Ectodermal cell (in vitro differentiated cells): ENCODE measurements at regions not wholly inside any gene's neighbourhood (a gene's known extent, or its start where the extent isn't known, plus 50 kb on each side); places are given as distances from the start of the nearest gene placed in this dataset.

Experiments used
- H3K27ac ChIP-seq: 2 replicates; pipeline ENCODE4 v1.7.0; 2013; ENCODE audit warnings: mild to moderate bottlenecking, low read depth, low read length; ENCODE audit not compliant: insufficient read depth, poor library complexity, severe bottlenecking
- H3K27me3 ChIP-seq: 2 replicates; pipeline ENCODE4 v1.7.0; 2013; ENCODE audit warnings: mild to moderate bottlenecking, low read length; ENCODE audit not compliant: insufficient read depth, control insufficient read depth, poor library complexity, severe bottlenecking
- H3K36me3 ChIP-seq: one replicate; pipeline ENCODE4 v1.7.0; 2013; ENCODE audit warnings: low read length; ENCODE audit not compliant: control insufficient read depth, insufficient read depth
- H3K4me1 ChIP-seq: one replicate; pipeline ENCODE4 v1.7.0; 2013; ENCODE audit warnings: low read length; ENCODE audit not compliant: control insufficient read depth, insufficient read depth
- H3K4me3 ChIP-seq: 2 replicates; pipeline ENCODE4 v1.7.0; 2013; ENCODE audit warnings: low read depth, low read length, control low read depth; ENCODE audit not compliant: insufficient read depth
- H3K9me3 ChIP-seq: 2 replicates; pipeline ENCODE4 v1.7.0; 2013; ENCODE audit warnings: mild to moderate bottlenecking, low read length, moderate library complexity; ENCODE audit not compliant: control insufficient read depth
- WGBS, 2 experiments: methylation state at CpG; one replicate each; pipeline ENCODE4 v1.1.7; 2013; ENCODE audit warnings: missing lambda C conversion rate in 2 of 2; 5-methylcytosine and 5-hydroxymethylcytosine counted together

DNA sequence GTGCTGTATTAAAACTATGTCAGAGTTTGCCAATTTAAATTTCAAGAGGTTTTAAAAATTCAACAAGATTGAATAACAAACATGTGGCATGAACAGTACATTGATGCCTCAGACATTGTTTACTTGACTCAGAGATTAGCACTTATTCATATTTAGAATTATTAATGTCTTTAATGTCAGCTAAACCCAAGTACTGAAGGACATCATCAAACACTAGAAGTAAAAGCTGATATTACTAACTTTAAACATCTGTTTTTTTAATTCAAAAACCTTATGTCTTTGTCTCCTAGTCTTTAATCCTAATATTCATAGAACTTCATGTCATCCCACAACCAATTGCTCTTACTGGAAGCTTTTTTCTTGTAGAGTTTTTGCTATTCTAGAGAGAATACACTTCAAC is 406.2 kb upstream of the PCDH7 start:
- H3K9me3 ChIP-seq = no peaks in the 10 kb centered on the region
- H3K4me1 ChIP-seq = no peaks in the 10 kb centered on the region
- H3K4me3 ChIP-seq = no peak overlapping the region
- no peaks in the 10 kb centered on the region for H3K36me3 ChIP-seq
- no peak overlapping the region for H3K27ac ChIP-seq
- no peaks in the 10 kb centered on the region for H3K27me3 ChIP-seq

- Histone ChIP-seq H3K4me3 (no peak overlapping the region), H3K27ac (no peak overlapping the region), H3K27me3 (no peaks in the 10 kb centered on the region), H3K4me1 (no peaks in the 10 kb centered on the region), H3K9me3 (no peaks in the 10 kb centered on the region), H3K36me3 (no peaks in the 10 kb centered on the region)
- 95 to 97% methylated on average over 6 of the region's 6 CpGs for WGBS, 2 experiments
These were observed 389.1 kb upstream of the PCDH7 start for GRCh38 chr4:30330894-30331652.

- no peaks in the 10 kb centered on the region for H3K9me3 ChIP-seq
- H3K27me3 ChIP-seq = no peaks in the 10 kb centered on the region
- H3K36me3 ChIP-seq = no peaks in the 10 kb centered on the region
- H3K4me1 ChIP-seq = no peaks in the 10 kb centered on the region
- no peak overlapping the region for H3K27ac ChIP-seq
- no peak overlapping the region for H3K4me3 ChIP-seq
- WGBS, 2 experiments = 86 to 93% methylated on average over 1 of the region's 1 CpG
These were observed 378.4 kb upstream of the PCDH7 start for GRCh38 chr4:30341731-30342130.

DNA sequence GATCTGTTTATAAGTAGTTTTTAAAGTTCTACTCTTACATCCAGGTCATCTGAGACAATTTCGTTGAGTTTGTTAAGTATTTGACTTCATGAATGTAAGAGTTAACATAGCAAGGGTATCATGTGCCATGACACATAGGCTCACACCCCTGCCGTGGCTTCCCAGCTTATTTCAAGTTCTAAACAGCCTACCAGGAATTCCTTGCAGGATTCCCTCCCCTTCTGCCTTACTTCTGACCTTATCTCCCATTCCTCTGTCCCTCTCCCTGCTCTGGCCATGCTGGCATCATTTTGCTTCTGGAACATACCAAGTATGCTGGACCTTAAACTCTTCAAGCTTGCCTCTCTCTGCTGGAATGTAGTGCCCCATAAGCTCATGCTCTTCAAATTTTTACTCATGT is 369.9 kb upstream of the PCDH7 start:
- no peaks in the 10 kb centered on the region for H3K27me3 ChIP-seq
- H3K9me3 ChIP-seq = no peaks in the 10 kb centered on the region
- no peak overlapping the region for H3K27ac ChIP-seq
- H3K36me3 ChIP-seq = no peaks in the 10 kb centered on the region
- no peaks in the 10 kb centered on the region for H3K4me1 ChIP-seq
- WGBS, 2 experiments = 70 to 93% methylated on average over 2 of the region's 2 CpGs
- no peak overlapping the region for H3K4me3 ChIP-seq

GRCh38 chr4:30354605-30355004 is 365.6 kb upstream of the PCDH7 start:
- Histone ChIP-seq H3K4me1 (no peaks in the 10 kb centered on the region), H3K4me3 (no peak overlapping the region), H3K27ac (no peak overlapping the region), H3K27me3 (no peaks in the 10 kb centered on the region), H3K9me3 (no peaks in the 10 kb centered on the region), H3K36me3 (no peaks in the 10 kb centered on the region)
- 100% methylated on average over 1 of the region's 1 CpG; no CpG with 5 or more reads in 1 of the 2 experiments for WGBS, 2 experiments

GRCh38 chr4:30362436-30362835 is 357.7 kb upstream of the PCDH7 start:
- Histone ChIP-seq H3K4me3 (no peak overlapping the region), H3K4me1 (no peaks in the 10 kb centered on the region), H3K9me3 (no peaks in the 10 kb centered on the region), H3K27ac (no peak overlapping the region), H3K36me3 (no peaks in the 10 kb centered on the region), H3K27me3 (no peaks in the 10 kb centered on the region)
- 95 to 100% methylated on average over 1 to 2 of the region's 2 CpGs for WGBS, 2 experiments

GRCh38 chr4:30370105-30370504 is 350.1 kb upstream of the PCDH7 start:
- Histone ChIP-seq H3K9me3 (no peaks in the 10 kb centered on the region), H3K27ac (no peak overlapping the region), H3K27me3 (no peaks in the 10 kb centered on the region), H3K4me1 (no peaks in the 10 kb centered on the region), H3K4me3 (no peak overlapping the region), H3K36me3 (no peaks in the 10 kb centered on the region)
- WGBS, 2 experiments = 89 to 90% methylated on average over 14 of the region's 14 CpGs

DNA sequence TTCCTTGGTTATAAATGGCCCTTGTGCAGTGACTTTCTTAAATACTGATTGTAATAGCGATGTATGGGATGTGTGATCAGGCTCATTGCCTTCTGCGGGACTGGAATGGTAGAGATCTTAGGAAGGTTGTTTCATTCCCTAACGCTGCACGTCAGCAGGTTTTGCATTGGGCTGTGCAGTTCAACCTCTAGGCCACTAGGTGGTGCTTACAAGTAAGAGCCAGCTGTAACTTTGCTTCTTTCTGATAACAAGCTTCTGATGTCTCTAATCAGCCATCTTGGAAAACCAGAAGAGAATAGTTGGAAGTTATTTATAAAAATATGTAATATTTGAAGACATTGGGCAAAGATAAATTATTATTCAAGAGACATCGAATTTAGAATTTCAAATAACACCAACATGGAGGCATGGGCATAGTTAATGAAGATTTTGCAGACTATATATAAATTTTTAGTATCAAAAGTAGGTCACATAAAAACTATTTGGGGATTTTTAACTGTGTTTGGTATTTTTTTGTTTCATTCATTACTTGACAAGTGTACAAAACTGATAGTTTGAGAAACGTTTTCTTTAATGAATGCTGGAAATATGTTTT is 339.7 kb upstream of the PCDH7 start:
- Histone ChIP-seq H3K4me3 (no peak overlapping the region), H3K27ac (no peak overlapping the region), H3K4me1 (no peaks in the 10 kb centered on the region), H3K9me3 (no peaks in the 10 kb centered on the region), H3K27me3 (no peaks in the 10 kb centered on the region), H3K36me3 (no peaks in the 10 kb centered on the region)
- 46 to 57% methylated on average over 4 to 5 of the region's 6 CpGs for WGBS, 2 experiments

DNA sequence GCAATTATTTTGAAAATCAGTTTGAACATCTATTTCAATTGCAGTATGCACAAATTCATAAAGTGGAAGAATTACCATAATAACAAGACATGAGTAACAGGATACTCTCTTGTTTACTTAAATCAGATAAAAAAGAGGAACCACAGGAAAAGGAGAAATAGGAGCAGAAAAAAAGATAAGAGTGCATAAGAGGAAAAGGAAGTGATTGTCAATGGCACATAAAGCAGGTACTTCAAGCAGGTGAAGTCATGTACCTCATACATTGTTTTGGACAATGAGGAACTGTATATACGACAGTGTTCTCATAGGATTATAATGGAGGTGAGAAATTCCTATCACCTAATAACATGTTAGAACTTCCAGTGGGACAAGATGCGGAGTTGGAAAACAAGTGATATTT is 334.5 kb upstream of the PCDH7 start:
- WGBS, 2 experiments = 91% methylated on average over 1 of the region's 2 CpGs; no CpG with 5 or more reads in 1 of the 2 experiments
- H3K9me3 ChIP-seq = no peaks in the 10 kb centered on the region
- H3K27me3 ChIP-seq = no peaks in the 10 kb centered on the region
- H3K4me1 ChIP-seq = no peaks in the 10 kb centered on the region
- no peak overlapping the region for H3K27ac ChIP-seq
- H3K4me3 ChIP-seq = no peak overlapping the region
- H3K36me3 ChIP-seq = no peaks in the 10 kb centered on the region

GRCh38 chr4:30386266-30386895 is 333.8 kb upstream of the PCDH7 start:
- 100% methylated on average over 3 to 4 of the region's 4 CpGs for WGBS, 2 experiments
- H3K27ac ChIP-seq = no peak overlapping the region
- no peaks in the 10 kb centered on the region for H3K4me1 ChIP-seq
- H3K4me3 ChIP-seq = no peak overlapping the region
- H3K9me3 ChIP-seq = no peaks in the 10 kb centered on the region
- no peaks in the 10 kb centered on the region for H3K36me3 ChIP-seq
- H3K27me3 ChIP-seq = no peaks in the 10 kb centered on the region
